Thoracic aorta (tissue), 2 donors: ENCODE measurements at regions not wholly inside any gene's neighbourhood (a gene's known extent, or its start where the extent isn't known, plus 50 kb on each side); places are given as distances from the start of the nearest gene placed in this dataset.

Source experiments
- ATAC-seq: fragments of 150-250 bp; one replicate; pipeline ENCODE4 v1.8.0; 2017; ENCODE audit warnings: low read depth; ENCODE audit not compliant: insufficient number of reproducible peaks, low FRiP score
- DNase-seq: peaks from one replicate; pipeline ENCODE4 v3.0.0-alpha.2; 2020; ENCODE audit warnings: low spot score
- H3K27ac ChIP-seq, 2 donors: fragments of 200-600 bp; sonication (generic); 1 replicate in 1 of 2; 2 replicates in 1 of 2; pipeline ENCODE4 v1.5.1; 2016; ENCODE audit warnings: mild to moderate bottlenecking in 2 of 2, moderate library complexity in 2 of 2
- H3K27me3 ChIP-seq: fragments of 200-600 bp; sonication (generic); replicated peaks from 2 replicates; pipeline ENCODE4 v1.6.0; 2016; ENCODE audit warnings: mild to moderate bottlenecking; ENCODE audit not compliant: insufficient read depth
- H3K36me3 ChIP-seq: fragments of 200-600 bp; sonication (generic); one replicate; pipeline ENCODE4 v1.5.1; 2016
- H3K4me1 ChIP-seq, 2 donors: fragments of 200-600 bp; sonication (generic); 1 replicate in 1 of 2; 2 replicates in 1 of 2; pipeline versions ENCODE4 v1.5.1 to v1.6.0; 2016; ENCODE audit warnings: low read depth in 2 of 2, mild to moderate bottlenecking in 1 of 2; ENCODE audit not compliant: control insufficient read depth in 1 of 2
- H3K4me3 ChIP-seq: fragments of 200-600 bp; sonication (generic); 2 replicates; pipeline ENCODE4 v1.5.1; 2016; ENCODE audit warnings: mild to moderate bottlenecking
- H3K9me3 ChIP-seq: fragments of 200-600 bp; sonication (generic); 2 replicates; pipeline ENCODE4 v1.5.1; 2016
- CTCF ChIP-seq: fragments of 200-600 bp; sonication (generic); IDR thresholded peaks from one replicate; pipeline ENCODE4 v1.5.1; 2019; ENCODE audit warnings: antibody characterized with exemption

- Histone ChIP-seq H3K27ac (no peak overlapping the region), H3K4me3 (no peak overlapping the region), H3K27me3 (no peaks in the 10 kb centered on the region), H3K36me3 (no peaks in the 10 kb centered on the region), H3K9me3 (no peaks in the 10 kb centered on the region), H3K4me1 (no peaks in the 10 kb centered on the region)
- DNase-seq (no peak), ATAC-seq (no peak)
- TF ChIP-seq CTCF = no peak
Observed at GRCh38 chr15:95581595-95581994, 748.9 kb upstream of the NR2F2 start.

DNA sequence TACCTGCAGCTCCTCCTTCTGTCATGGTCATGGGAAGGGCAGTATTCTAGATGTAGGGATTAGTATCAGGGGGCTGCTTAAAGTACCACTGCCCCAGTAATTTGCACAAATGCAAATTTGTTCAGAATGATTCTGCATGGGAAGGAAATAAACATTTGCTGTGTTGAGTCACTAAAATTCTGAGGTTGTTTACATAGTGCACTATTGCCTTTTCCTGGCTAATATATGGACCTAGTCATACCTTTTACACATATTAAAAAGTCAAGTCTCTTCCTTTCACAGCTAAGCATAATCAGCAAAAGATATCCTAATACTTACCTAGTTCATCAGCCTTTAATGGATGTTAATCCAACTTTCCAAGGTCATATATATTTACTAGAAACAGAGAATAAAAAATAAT is 746.4 kb upstream of the NR2F2 start:
- TF ChIP-seq CTCF = no peak
- Histone ChIP-seq H3K4me1 (no peaks in the 10 kb centered on the region), H3K27ac (no peak overlapping the region), H3K27me3 (no peaks in the 10 kb centered on the region), H3K9me3 (no peaks in the 10 kb centered on the region), H3K36me3 (no peaks in the 10 kb centered on the region), H3K4me3 (no peak overlapping the region)
- no peak for DNase-seq
- no peak for ATAC-seq

GRCh38 chr15:95588056-95588455 is 742.4 kb upstream of the NR2F2 start:
- ATAC-seq (no peak), DNase-seq (no peak)
- H3K4me1 ChIP-seq = peaks cover 4 to 22% of the 10 kb centered on the region in 2 donors
- H3K27me3 ChIP-seq = no peaks in the 10 kb centered on the region
- no peaks in the 10 kb centered on the region for H3K36me3 ChIP-seq
- H3K27ac ChIP-seq = no peak overlapping the region
- no peak for TF ChIP-seq CTCF
- no peaks in the 10 kb centered on the region for H3K9me3 ChIP-seq
- H3K4me3 ChIP-seq = no peak overlapping the region

GRCh38 chr15:95590533-95591044 is 739.9 kb upstream of the NR2F2 start:
- Histone ChIP-seq H3K9me3 (no peaks in the 10 kb centered on the region), H3K27me3 (no peaks in the 10 kb centered on the region), H3K4me3 (no peak overlapping the region), H3K36me3 (no peaks in the 10 kb centered on the region), H3K27ac (peak overlapping the region; percentile 38 to 55), H3K4me1 (peaks cover 4 to 22% of the 10 kb centered on the region in 2 donors)
- TF ChIP-seq CTCF = no peak
- DNase-seq (no peak), ATAC-seq (peak; percentile 33)

GRCh38 chr15:95591270-95591669 is 739.2 kb upstream of the NR2F2 start:
- ATAC-seq (no peak), DNase-seq (no peak)
- Histone ChIP-seq H3K27me3 (no peaks in the 10 kb centered on the region), H3K4me1 (peaks cover 4 to 22% of the 10 kb centered on the region in 2 donors), H3K9me3 (no peaks in the 10 kb centered on the region), H3K27ac (peak overlapping the region in 1 of 2 donors; percentile 38), H3K4me3 (no peak overlapping the region), H3K36me3 (no peaks in the 10 kb centered on the region)
- no peak for TF ChIP-seq CTCF
